Heart left ventricle (tissue), 16 donors: ENCODE measurements at regions not wholly inside any gene's neighbourhood (a gene's known extent, or its start where the extent isn't known, plus 50 kb on each side); places are given as distances from the start of the nearest gene placed in this dataset.

ENCODE experiments used
- ATAC-seq, 4 donors: fragments of 200-7000 bp; cut with Tn5 transposase; one replicate each; pipeline ENCODE4 v1.9.1; 2020 to 2022; ENCODE audit warnings: moderate library complexity in 4 of 4, mild to moderate bottlenecking in 3 of 4, moderate number of reproducible peaks in 1 of 4
- DNase-seq, 5 donors: peaks; one replicate each; pipeline ENCODE4 v3.0.0-alpha.2; 2020
- H3K27ac ChIP-seq, 12 donors: fragments of 200-600 bp; sonication (generic) in 4 of 12; one replicate each; pipeline versions ENCODE4 v1.5.0 to v1.8.0; 2016 to 2022; ENCODE audit warnings: mild to moderate bottlenecking in 2 of 12
- H3K27me3 ChIP-seq, 9 donors: fragments of 200-600 bp; sonication (generic) in 2 of 9; one replicate each; pipeline versions ENCODE4 v1.5.1 to v1.8.0; 2016 to 2022; ENCODE audit warnings: mild to moderate bottlenecking in 3 of 9
- H3K36me3 ChIP-seq, 9 donors: fragments of 200-600 bp; sonication (generic) in 2 of 9; one replicate each; pipeline versions ENCODE4 v1.5.0 to v1.8.0; 2018 to 2022; ENCODE audit warnings: mild to moderate bottlenecking in 2 of 9
- H3K4me1 ChIP-seq, 12 donors: fragments of 200-600 bp; sonication (generic) in 4 of 12; one replicate each; pipeline versions ENCODE4 v1.5.0 to v1.8.0; 2016 to 2022; ENCODE audit warnings: mild to moderate bottlenecking in 3 of 12
- H3K4me3 ChIP-seq, 12 donors: fragments of 200-600 bp; sonication (generic) in 4 of 12; one replicate each; pipeline versions ENCODE4 v1.5.0 to v1.8.0; 2017 to 2022; ENCODE audit warnings: mild to moderate bottlenecking in 9 of 12, moderate library complexity in 4 of 12
- H3K9me3 ChIP-seq, 12 donors: fragments of 200-600 bp; sonication (generic) in 4 of 12; one replicate each; pipeline versions ENCODE4 v1.5.0 to v1.8.0; 2016 to 2022; ENCODE audit warnings: mild to moderate bottlenecking in 1 of 12
- CTCF ChIP-seq, 12 donors: fragments of 200-600 bp; sonication (generic) in 4 of 12; IDR thresholded peaks; one replicate each; pipeline versions ENCODE4 v1.5.0 to v1.8.0; 2018 to 2022; ENCODE audit warnings: antibody characterized with exemption in 12 of 12, mild to moderate bottlenecking in 5 of 12
- POLR2A ChIP-seq, 2 donors: fragments of 450-650 bp; IDR thresholded peaks; one replicate each; pipeline ENCODE4 v1.6.1; 2017; ENCODE audit warnings: antibody characterized with exemption in 2 of 2, mild to moderate bottlenecking in 2 of 2, moderate library complexity in 2 of 2
- WGBS, 4 donors: extraction: QIAGEN DNeasy Blood & Tissue Kit in 2 of 4; methylation state at CpG; one replicate each; pipeline versions ENCODE4 v1.1.5 to v1.1.7; 2013 to 2018; 5-methylcytosine and 5-hydroxymethylcytosine counted together
- intact Hi-C, 10 donors: fragments of 100-400 bp; cut with DNase I; formaldehyde crosslinking; loops; one replicate each; pipeline versions ENCODE4 v1.11.1 to v1.14.2; 2022
- donor health status: ischemic (EF 13 %, LVEDD 7.1; RV severe dilation, severe dysfunction).
- donor health status: healthy with polysubstance abuse.
- donor health status: DM: no; HTN: yes; CAD: no.
- donor health status: DM: no; HTN: no; CAD: no.
- donor health status: ischemic (EF 25% LVEDD 6.9; RV normal size, moderate dysfunction).
- donor health status: ischemic (EF 25% LVEDD 5.7; RV mildly dilated, moderate dysfunction).
- donor health status: healthy.
- donor health status: DM: yes; HTN: yes; CAD: no.
- donor health status: ischemic (EF 35%, LVEDD 5.7; RV mildly dilated, moderate dysfunction).
- donor health status: nonischemic (EF 11% LVEDD 7.7; RV severe dilation, severe dysfunction).
- donor health status: DM: yes; HTN: yes; CAD: no.
- donor health status: PGD.
- donor health status: ischemic (EF 29% LVEDD 5.4; RV normal size, mild dysfunction).
- donor health status: nonischemic (EF 23%, LVEDD 6.1; RV moderate dilation, normal function).

GRCh38 chr3:118480101-118480860 lies 554.4 kb downstream of the IGSF11 start:
- no peak for ATAC-seq

GRCh38 chr3:118485693-118486092 lies 549.0 kb downstream of the IGSF11 start:
- H3K4me3 ChIP-seq, result no peak overlapping the region
- H3K36me3 ChIP-seq, result no peaks in the 10 kb centered on the region
- no peaks in the 10 kb centered on the region for H3K27me3 ChIP-seq
- 75 to 81% (median 77%) methylated on average over 5 of the region's 5 CpGs for WGBS, 4 donors
- no peaks in the 10 kb centered on the region for H3K4me1 ChIP-seq
- no peaks in the 10 kb centered on the region for H3K9me3 ChIP-seq
- no peak for DNase-seq
- ATAC-seq, result no peak
- no peak overlapping the region for H3K27ac ChIP-seq
- intact Hi-C loops, result no loop called here
- no peak for TF ChIP-seq CTCF (IDR thresholded peaks at IDR 0.05)
- no peak for TF ChIP-seq POLR2A (IDR thresholded peaks at IDR 0.05)

More at GRCh38 chr3:118480101-118480860, 554.4 kb downstream of the IGSF11 start:
- TF ChIP-seq POLR2A (IDR thresholded peaks at IDR 0.05) (no peak), CTCF (IDR thresholded peaks at IDR 0.05) (no peak)
- WGBS, 4 donors, result 57 to 64% (median 61%) methylated on average over 4 of the region's 4 CpGs
- Histone ChIP-seq H3K27ac (no peak overlapping the region), H3K36me3 (no peaks in the 10 kb centered on the region), H3K9me3 (no peaks in the 10 kb centered on the region), H3K27me3 (no peaks in the 10 kb centered on the region), H3K4me3 (no peak overlapping the region), H3K4me1 (no peaks in the 10 kb centered on the region)
- no peak for DNase-seq
- intact Hi-C loops, result no loop called here

GRCh38 chr3:118487734-118488133 lies 546.9 kb downstream of the IGSF11 start:
- Histone ChIP-seq H3K27me3 (no peaks in the 10 kb centered on the region), H3K4me1 (no peaks in the 10 kb centered on the region), H3K36me3 (no peaks in the 10 kb centered on the region), H3K4me3 (no peak overlapping the region), H3K27ac (no peak overlapping the region), H3K9me3 (peaks cover 0 to 3% (median 0%) of the 10 kb centered on the region in 12 donors)
- WGBS, 4 donors, result 63 to 79% (median 73%) methylated on average over 2 of the region's 2 CpGs
- intact Hi-C loops, result no loop called here
- DNase-seq, result no peak
- no peak for ATAC-seq
- no peak for TF ChIP-seq CTCF (IDR thresholded peaks at IDR 0.05)

DNA sequence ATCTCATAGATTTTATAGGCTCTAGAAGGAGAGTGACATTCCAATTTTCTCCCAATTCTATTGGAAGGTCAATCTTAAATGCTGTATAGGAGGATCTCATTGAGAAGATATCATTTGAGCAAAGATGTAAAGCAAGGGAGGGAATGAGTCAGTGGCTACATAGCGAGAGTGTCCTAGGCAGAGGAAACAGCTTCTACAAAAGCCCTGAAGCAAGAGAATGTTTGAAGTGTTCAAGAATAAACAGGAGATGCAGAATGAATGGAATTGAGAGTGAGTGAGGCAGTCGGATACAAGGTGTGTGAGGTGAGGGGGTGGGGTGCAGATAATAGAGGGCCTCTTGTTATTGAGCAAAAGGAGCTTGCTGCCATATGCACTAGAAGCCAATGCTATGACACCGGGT lies 545.9 kb downstream of the IGSF11 start:
- Histone ChIP-seq H3K27ac (no peak overlapping the region), H3K4me1 (no peaks in the 10 kb centered on the region), H3K9me3 (peaks cover 0 to 3% (median 0%) of the 10 kb centered on the region in 12 donors), H3K36me3 (no peaks in the 10 kb centered on the region), H3K4me3 (no peak overlapping the region), H3K27me3 (no peaks in the 10 kb centered on the region)
- DNase-seq, result no peak
- ATAC-seq, result no peak
- TF ChIP-seq POLR2A (IDR thresholded peaks at IDR 0.05), result no peak
- TF ChIP-seq CTCF (IDR thresholded peaks at IDR 0.05), result no peak
- WGBS, 4 donors, result 42 to 76% (median 57%) methylated on average over 2 to 3 of the region's 3 CpGs
- intact Hi-C loops, result no loop called here
